ENCODE measurements at regions not wholly inside any gene's neighbourhood (a gene's known extent, or its start where the extent isn't known, plus 50 kb on each side); places are given as distances from the start of the nearest gene placed in this dataset.

- TF ChIP-seq CTCF (IDR thresholded peaks at IDR 0.05; ENCODE audit: poor library complexity, severe bottlenecking), result no peak
- no peak for TF ChIP-seq SMC3 (conservative IDR thresholded peaks at IDR 0.05; ENCODE audit: poor library complexity)
- no peak for TF ChIP-seq EZH2 (IDR thresholded peaks at IDR 0.05; ENCODE audit: borderline replicate concordance, insufficient read depth, low read length, poor library complexity, severe bottlenecking)
- TF ChIP-seq TAF1 (IDR thresholded peaks at IDR 0.05; ENCODE audit: low read depth), result no peak
- TF ChIP-seq REST (IDR thresholded peaks at IDR 0.05; ENCODE audit: borderline replicate concordance), result no peak
- TF ChIP-seq EP300 (conservative IDR thresholded peaks at IDR 0.05; ENCODE audit: poor library complexity, severe bottlenecking), result no peak
- TF ChIP-seq POLR2AphosphoS5 (IDR thresholded peaks at IDR 0.05), result no peak
- no peak for TF ChIP-seq MXI1 (conservative IDR thresholded peaks at IDR 0.05; ENCODE audit: poor library complexity, severe bottlenecking)
- TF ChIP-seq RAD21 (conservative IDR thresholded peaks at IDR 0.05), result no peak
Observed at GRCh38 chr2:134133622-134134312, 120.1 kb upstream of the MGAT5 start.
